K562 (cell line): ENCODE measurements at regions not wholly inside any gene's neighbourhood (a gene's known extent, or its start where the extent isn't known, plus 50 kb on each side); places are given as distances from the start of the nearest gene placed in this dataset.

Experiments used
- ATAC-seq: fragments of 200-7000 bp; cut with Tn5 transposase; 3 replicates; pipeline ENCODE4 v1.9.1; 2020; ENCODE audit warnings: moderate library complexity
- BruUV-seq: library from RNA; stranded (reverse); fragments of 400-500 nt; replicated peaks from 2 replicates; lab custom pipeline; 2021; lab: Mats Ljungman, UMichigan
- CTCF ChIA-PET: fragments of 300-600 bp; formaldehyde crosslinking; extraction: SDS; loops from one replicate; lab custom pipeline; 2021; ENCODE audit warnings: low intra/inter-chr PET ratio; lab: Yijun Ruan, JAX
- POLR2A ChIA-PET: fragments of 300-600, 350-650 bp; sonication (Branson Sonifier 250); formaldehyde crosslinking; extraction: SDS; loops from one replicate; lab custom pipeline; 2021; ENCODE audit warnings: antibody characterized with exemption, inconsistent platforms; lab: Yijun Ruan, JAX
- DNase-seq, 4 experiments: peaks; one replicate each; pipeline versions ENCODE4 v3.0.0 to v3.0.0-alpha.2; 2011 to 2018; ENCODE audit warnings: low spot score in 3 of 4, mixed read lengths in 3 of 4; ENCODE audit errors: extremely low read depth in 1 of 4
- FAIRE-seq: peaks from 2 replicates; lab custom pipeline; 2011; peaks lifted over from hg19 to GRCh38; lab: Jason Lieb, UNC
- H2AFZ ChIP-seq: 2 replicates; pipeline ENCODE4 v1.6.0; 2011; ENCODE audit warnings: low read depth, low read length, control low read depth, inconsistent platforms
- H3K27ac ChIP-seq: fragments of 200-600 bp; 3 replicates; pipeline ENCODE4 v1.8.0; 2011; ENCODE audit warnings: low read depth, mild to moderate bottlenecking, control low read depth, inconsistent platforms, low read length, moderate library complexity, mixed read lengths; ENCODE audit errors: extremely low read depth
- H3K27me3 ChIP-seq, 2 experiments: fragments of 300-600 bp in 1 of 2; 2 replicates in 1 of 2; 3 replicates in 1 of 2; pipeline versions ENCODE4 v1.6.0 to v1.8.0; 2011; ENCODE audit warnings: inconsistent platforms in 2 of 2, low read length in 2 of 2, mild to moderate bottlenecking in 1 of 2, mixed read lengths in 1 of 2, moderate library complexity in 1 of 2; ENCODE audit not compliant: control insufficient read depth in 2 of 2, insufficient read depth in 2 of 2
- H3K36me3 ChIP-seq: fragments of 300-600 bp; 3 replicates; pipeline ENCODE4 v1.8.0; 2011; ENCODE audit warnings: mild to moderate bottlenecking, low read length, inconsistent platforms; ENCODE audit not compliant: control insufficient read depth, insufficient read depth
- H3K4me1 ChIP-seq, 2 experiments: fragments of 200-600 bp in 1 of 2; replicated peaks in 1 of 2; 2 replicates in 1 of 2; 3 replicates in 1 of 2; pipeline versions ENCODE4 v1.5.1 to v1.8.0; 2011; ENCODE audit warnings: inconsistent platforms in 2 of 2, low read length in 2 of 2, mild to moderate bottlenecking in 1 of 2, mixed read lengths in 1 of 2, moderate library complexity in 1 of 2; ENCODE audit not compliant: control insufficient read depth in 2 of 2, insufficient read depth in 2 of 2
- H3K4me2 ChIP-seq: 2 replicates; pipeline ENCODE4 v1.6.1; 2011; ENCODE audit warnings: low read length, control low read depth, inconsistent platforms, mixed read lengths; ENCODE audit not compliant: insufficient read depth
- H3K4me3 ChIP-seq: fragments of 200-600 bp; sonication (generic), shearing (Covaris generic); 2 replicates; pipeline ENCODE4 v1.5.1; 2016; ENCODE audit warnings: control low read depth, inconsistent platforms
- H3K79me2 ChIP-seq: fragments of 200-600 bp; 3 replicates; pipeline ENCODE4 v1.8.0; 2011; ENCODE audit warnings: low read length, inconsistent platforms; ENCODE audit not compliant: control insufficient read depth, insufficient read depth
- H3K9ac ChIP-seq, 2 experiments: 2 replicates each; pipeline versions ENCODE4 v1.6.0 to v1.6.1; 2011; ENCODE audit warnings: low read depth in 2 of 2, low read length in 2 of 2, control low read depth in 1 of 2, inconsistent platforms in 1 of 2, mild to moderate bottlenecking in 1 of 2, mixed read lengths in 1 of 2; ENCODE audit not compliant: insufficient read depth in 1 of 2
- H3K9me1 ChIP-seq: one replicate; pipeline ENCODE4 v1.6.0; 2011; ENCODE audit warnings: inconsistent platforms, mild to moderate bottlenecking, low read length, moderate library complexity; ENCODE audit not compliant: control insufficient read depth, insufficient read depth
- H3K9me3 ChIP-seq: replicated peaks from 2 replicates; pipeline ENCODE4 v1.5.1; 2011; ENCODE audit warnings: low read depth, low read length, inconsistent platforms; ENCODE audit not compliant: control insufficient read depth, insufficient read depth
- H4K20me1 ChIP-seq: replicated peaks from 2 replicates; pipeline ENCODE4 v1.6.1; 2011; ENCODE audit warnings: low read length, inconsistent platforms, mixed read lengths; ENCODE audit not compliant: control insufficient read depth, insufficient read depth
- ADNP ChIP-seq: fragments of 200-800 bp; sonication (Bioruptor generic); IDR thresholded peaks from 2 replicates; pipeline ENCODE4 v1.6.1; 2016; ENCODE audit warnings: missing genetic modification characterization, missing compliant biosample characterization
- CEBPB ChIP-seq: fragments of 450-650 bp; IDR thresholded peaks from 2 replicates; pipeline ENCODE4 v1.6.1; 2016; ENCODE audit warnings: missing genetic modification characterization, missing compliant biosample characterization
- KAT8 ChIP-seq: fragments of 450-650 bp; IDR thresholded peaks from 2 replicates; pipeline ENCODE4 v1.6.1; 2016; ENCODE audit warnings: low read depth, mild to moderate bottlenecking
- MCM2 ChIP-seq: fragments of 450-650 bp; IDR thresholded peaks from 2 replicates; pipeline ENCODE4 v1.6.1; 2017; ENCODE audit warnings: low read depth, mild to moderate bottlenecking
- NCOA4 ChIP-seq: fragments of 450-650 bp; IDR thresholded peaks from 2 replicates; pipeline ENCODE4 v1.6.1; 2018; ENCODE audit warnings: mild to moderate bottlenecking; ENCODE audit not compliant: partially characterized antibody
- POLR2A ChIP-seq: fragments of 450-650 bp; conservative IDR thresholded peaks from 2 replicates; pipeline ENCODE4 v1.6.1; 2016
- SAFB2 ChIP-seq: fragments of 200-400 bp; formaldehyde crosslinking; IDR thresholded peaks from 2 replicates; pipeline ENCODE4 v1.6.1; 2018; ENCODE audit warnings: borderline replicate concordance, low read length, low read depth, moderate library complexity; ENCODE audit not compliant: severe bottlenecking
- SETDB1 ChIP-seq: IDR thresholded peaks from one replicate; pipeline ENCODE4 v1.6.1; 2012; ENCODE audit warnings: low read length, control low read depth, inconsistent platforms
- SIRT6 ChIP-seq: IDR thresholded peaks from one replicate; pipeline ENCODE4 v1.6.1; 2012; ENCODE audit warnings: low read depth, mild to moderate bottlenecking, control low read depth, inconsistent platforms, low read length, moderate library complexity
- U2AF1 ChIP-seq: fragments of 200-400 bp; formaldehyde crosslinking; optimal IDR thresholded peaks from 2 replicates; pipeline ENCODE3; 2017; ENCODE audit warnings: mild to moderate bottlenecking, low read depth, low read length, moderate library complexity
- ZFP36 ChIP-seq: fragments of 150-350 bp; IDR thresholded peaks from 2 replicates; pipeline ENCODE4 v1.6.1; 2018; ENCODE audit warnings: low read length, low read depth; ENCODE audit not compliant: partially characterized antibody
- ZNF277 ChIP-seq: fragments of 250-450 bp; sonication (Bioruptor Pico); IDR thresholded peaks from 2 replicates; pipeline ENCODE4 v1.8.0; 2022; ENCODE audit warnings: inconsistent platforms, mild to moderate bottlenecking, moderate library complexity, borderline replicate concordance
- ZNF511 ChIP-seq: sonication (generic); formaldehyde crosslinking; IDR thresholded peaks from 2 replicates; pipeline ENCODE4 v1.8.0; 2022; ENCODE audit warnings: mild to moderate bottlenecking, missing genetic modification reagents
- ZNF57 ChIP-seq: fragments of 450-650 bp; formaldehyde crosslinking; IDR thresholded peaks from 2 replicates; pipeline ENCODE4 v1.4.0; 2020; ENCODE audit warnings: mild to moderate bottlenecking, moderate library complexity
- ZNF764 ChIP-seq: fragments of 250-450 bp; sonication (Bioruptor Pico); IDR thresholded peaks from 2 replicates; pipeline ENCODE4 v1.4.0; 2020; ENCODE audit warnings: low read depth, mild to moderate bottlenecking, moderate library complexity
- WGBS: fragments of 100-300 bp; shearing (Covaris generic); methylation state at CpG from one replicate; pipeline ENCODE4 v1.1.6; 2016; ENCODE audit warnings: low coverage, mixed read lengths; ENCODE audit not compliant: insufficient coverage; ENCODE audit errors: missing lambda C conversion rate; 5-methylcytosine and 5-hydroxymethylcytosine counted together
- in situ Hi-C: fragments of 300-500 bp; cut with MboI; formaldehyde crosslinking; loops from 4 replicates; pipeline ENCODE4 v1.15.0; 2018; ENCODE audit warnings: inconsistent platforms, mixed read lengths
- intact Hi-C: fragments of 100-400 bp; cut with micrococcal nuclease; formaldehyde crosslinking; loops from 2 replicates; pipeline ENCODE4 v1.14.2; 2022
- TF ChIP-seq, protein P1 (sequence below): IDR thresholded peaks from 3 replicates; pipeline ENCODE4 v1.6.1; 2011; ENCODE audit warnings: borderline replicate concordance, mild to moderate bottlenecking, moderate library complexity; ENCODE audit not compliant: insufficient read length; ENCODE audit errors: extremely low read depth
- TF ChIP-seq, protein P2 (sequence below), 2 experiments: fragments of 450-650 bp; IDR thresholded peaks; 2 replicates each; pipeline ENCODE4 v1.6.1; 2016

- no peaks in the 10 kb centered on the region for H3K4me1 ChIP-seq
- H3K79me2 ChIP-seq: no peaks in the 10 kb centered on the region
- no peak overlapping the region for H3K27ac ChIP-seq
- no peak overlapping the region for H3K9ac ChIP-seq
- H4K20me1 ChIP-seq: no peaks in the 10 kb centered on the region
- H3K4me2 ChIP-seq: no peak overlapping the region
- WGBS: 28% methylated on average over 17 of the region's 18 CpGs
- no peaks in the 10 kb centered on the region for H3K36me3 ChIP-seq
- intact Hi-C loops (no loop called here), in situ Hi-C loops (no loop called here)
- no peak overlapping the region for H3K4me3 ChIP-seq
- FAIRE-seq: no peak
- POLR2A ChIA-PET: no interaction called here
- ATAC-seq: no peak
- H2AFZ ChIP-seq: no peak overlapping the region
- BruUV-seq: no TSS peak
- no peak for DNase-seq
- no peaks in the 10 kb centered on the region for H3K9me3 ChIP-seq
- H3K9me1 ChIP-seq: no peaks in the 10 kb centered on the region
- CTCF ChIA-PET: no interaction called here
- H3K27me3 ChIP-seq: no peaks in the 10 kb centered on the region
- TF ChIP-seq ZNF764 (no peak), ZNF57 (CRISPR knock-in tag) (no peak), NCOA4 (no peak), CEBPB (tag) (no peak), POLR2A (no peak), ZNF511 (CRISPR knock-in tag) (no peak), ZFP36 (no peak), MCM2 (no peak), ADNP (no peak), SIRT6 (no peak), SETDB1 (no peak), U2AF1 (no peak), SAFB2 (no peak), ZNF277 (CRISPR knock-in tag) (no peak), KAT8 (no peak)
- TF ChIP-seq, protein P1, sequence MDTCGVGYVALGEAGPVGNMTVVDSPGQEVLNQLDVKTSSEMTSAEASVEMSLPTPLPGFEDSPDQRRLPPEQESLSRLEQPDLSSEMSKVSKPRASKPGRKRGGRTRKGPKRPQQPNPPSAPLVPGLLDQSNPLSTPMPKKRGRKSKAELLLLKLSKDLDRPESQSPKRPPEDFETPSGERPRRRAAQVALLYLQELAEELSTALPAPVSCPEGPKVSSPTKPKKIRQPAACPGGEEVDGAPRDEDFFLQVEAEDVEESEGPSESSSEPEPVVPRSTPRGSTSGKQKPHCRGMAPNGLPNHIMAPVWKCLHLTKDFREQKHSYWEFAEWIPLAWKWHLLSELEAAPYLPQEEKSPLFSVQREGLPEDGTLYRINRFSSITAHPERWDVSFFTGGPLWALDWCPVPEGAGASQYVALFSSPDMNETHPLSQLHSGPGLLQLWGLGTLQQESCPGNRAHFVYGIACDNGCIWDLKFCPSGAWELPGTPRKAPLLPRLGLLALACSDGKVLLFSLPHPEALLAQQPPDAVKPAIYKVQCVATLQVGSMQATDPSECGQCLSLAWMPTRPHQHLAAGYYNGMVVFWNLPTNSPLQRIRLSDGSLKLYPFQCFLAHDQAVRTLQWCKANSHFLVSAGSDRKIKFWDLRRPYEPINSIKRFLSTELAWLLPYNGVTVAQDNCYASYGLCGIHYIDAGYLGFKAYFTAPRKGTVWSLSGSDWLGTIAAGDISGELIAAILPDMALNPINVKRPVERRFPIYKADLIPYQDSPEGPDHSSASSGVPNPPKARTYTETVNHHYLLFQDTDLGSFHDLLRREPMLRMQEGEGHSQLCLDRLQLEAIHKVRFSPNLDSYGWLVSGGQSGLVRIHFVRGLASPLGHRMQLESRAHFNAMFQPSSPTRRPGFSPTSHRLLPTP: no peak
- TF ChIP-seq, protein P2, sequence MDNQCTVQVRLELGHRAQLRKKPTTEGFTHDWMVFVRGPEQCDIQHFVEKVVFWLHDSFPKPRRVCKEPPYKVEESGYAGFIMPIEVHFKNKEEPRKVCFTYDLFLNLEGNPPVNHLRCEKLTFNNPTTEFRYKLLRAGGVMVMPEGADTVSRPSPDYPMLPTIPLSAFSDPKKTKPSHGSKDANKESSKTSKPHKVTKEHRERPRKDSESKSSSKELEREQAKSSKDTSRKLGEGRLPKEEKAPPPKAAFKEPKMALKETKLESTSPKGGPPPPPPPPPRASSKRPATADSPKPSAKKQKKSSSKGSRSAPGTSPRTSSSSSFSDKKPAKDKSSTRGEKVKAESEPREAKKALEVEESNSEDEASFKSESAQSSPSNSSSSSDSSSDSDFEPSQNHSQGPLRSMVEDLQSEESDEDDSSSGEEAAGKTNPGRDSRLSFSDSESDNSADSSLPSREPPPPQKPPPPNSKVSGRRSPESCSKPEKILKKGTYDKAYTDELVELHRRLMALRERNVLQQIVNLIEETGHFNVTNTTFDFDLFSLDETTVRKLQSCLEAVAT (IDR thresholded peaks at IDR 0.05): no peak
These were observed 1223.9 kb downstream of the BRINP3 start for GRCh38 chr1:189253601-189254350.
